Astrocyte of the spinal cord (primary cell): ENCODE measurements at regions not wholly inside any gene's neighbourhood (a gene's known extent, or its start where the extent isn't known, plus 50 kb on each side); places are given as distances from the start of the nearest gene placed in this dataset.

ENCODE experiments used
- DNase-seq: peaks from one replicate; pipeline ENCODE4 v3.0.0; 2011; ENCODE audit warnings: low read depth, low spot score
- H3K4me3 ChIP-seq: 2 replicates; pipeline ENCODE4 v1.5.1; 2011; ENCODE audit warnings: low read depth, mild to moderate bottlenecking, low read length, moderate library complexity
- in situ Hi-C: cut with HindIII; loops from 2 replicates; pipeline ENCODE4 v1.10.0; 2017; ENCODE audit warnings: low sequenced_read_pairs
- TF ChIP-seq, protein P1 (sequence below): IDR thresholded peaks from 2 replicates; pipeline ENCODE4 v1.5.1; 2012; ENCODE audit warnings: low read depth, mild to moderate bottlenecking, low read length, inconsistent platforms

DNA sequence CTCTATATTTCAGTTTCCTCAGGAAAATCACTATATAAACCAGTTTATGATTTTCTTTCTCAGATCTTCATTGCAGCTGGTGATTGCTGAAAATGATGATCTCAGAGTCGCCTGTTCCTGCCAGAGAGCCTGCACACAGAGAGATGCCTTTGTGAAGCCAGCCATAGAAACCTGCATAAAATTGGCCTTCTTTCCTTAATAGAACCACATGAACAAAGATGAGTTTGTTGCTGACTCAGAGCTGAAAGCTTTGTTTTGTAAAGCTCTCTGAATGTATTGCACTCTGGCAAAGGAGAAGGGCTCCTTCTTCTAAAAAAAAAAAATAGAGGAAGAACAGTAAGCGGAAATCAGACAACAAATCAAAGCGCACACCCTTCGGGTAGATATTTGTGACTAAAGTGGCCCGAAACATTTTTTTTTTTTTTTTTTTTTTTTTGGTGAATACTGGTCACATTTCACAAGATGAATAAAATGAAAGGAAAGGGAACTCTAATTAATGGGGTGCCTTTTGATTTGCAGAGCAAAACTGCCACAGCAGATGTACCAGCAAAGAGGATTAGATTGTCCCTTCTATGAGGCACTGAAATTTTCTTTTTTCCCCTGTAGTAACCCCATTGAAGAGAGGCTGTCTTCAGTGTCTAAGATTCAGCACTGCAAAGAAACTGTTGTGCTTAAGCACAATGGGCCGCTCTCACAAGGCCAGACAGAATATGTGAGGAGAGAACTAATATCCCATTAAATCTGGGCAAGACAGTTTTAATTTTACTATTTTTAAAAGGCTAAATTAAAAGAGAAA, 75.1 kb upstream of the PTPRZ1 start:
- DNase-seq, result peak; percentile 79
- no peak overlapping the region for H3K4me3 ChIP-seq

DNA sequence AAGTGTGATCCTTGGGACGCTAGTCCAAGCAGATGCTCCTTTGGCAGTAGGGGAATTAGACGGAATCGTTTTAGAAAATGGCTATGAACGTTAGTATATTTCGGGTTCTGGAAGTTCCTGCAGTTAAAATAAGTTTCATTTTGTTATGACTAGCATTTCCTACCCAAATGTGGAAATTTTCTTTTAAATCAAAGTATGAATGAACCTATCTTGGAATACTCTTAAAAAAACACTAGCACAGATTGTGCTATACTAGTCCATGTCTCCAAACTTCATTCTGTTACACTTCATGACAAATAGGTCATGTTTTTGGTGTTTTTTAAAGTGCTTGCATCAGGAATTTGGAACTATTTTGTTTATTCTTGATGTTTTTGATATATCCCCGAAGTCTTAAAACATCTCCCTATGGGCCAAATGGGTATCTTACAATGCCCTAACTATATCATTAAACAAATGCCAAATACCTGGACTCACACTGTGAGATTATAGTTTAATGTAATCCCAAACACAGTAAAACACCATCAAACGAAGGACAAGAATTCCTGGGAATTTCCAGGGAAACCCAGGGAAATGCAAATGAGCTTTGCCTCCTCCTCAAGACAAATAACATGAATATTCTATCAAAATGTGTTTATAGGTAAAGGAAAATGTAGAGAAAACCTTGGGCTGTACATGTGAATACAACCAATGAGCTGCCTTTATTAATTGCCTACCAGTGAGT, 75.9 kb upstream of the PTPRZ1 start:
- in situ Hi-C loops, result no loop called here
- TF ChIP-seq, protein P1, sequence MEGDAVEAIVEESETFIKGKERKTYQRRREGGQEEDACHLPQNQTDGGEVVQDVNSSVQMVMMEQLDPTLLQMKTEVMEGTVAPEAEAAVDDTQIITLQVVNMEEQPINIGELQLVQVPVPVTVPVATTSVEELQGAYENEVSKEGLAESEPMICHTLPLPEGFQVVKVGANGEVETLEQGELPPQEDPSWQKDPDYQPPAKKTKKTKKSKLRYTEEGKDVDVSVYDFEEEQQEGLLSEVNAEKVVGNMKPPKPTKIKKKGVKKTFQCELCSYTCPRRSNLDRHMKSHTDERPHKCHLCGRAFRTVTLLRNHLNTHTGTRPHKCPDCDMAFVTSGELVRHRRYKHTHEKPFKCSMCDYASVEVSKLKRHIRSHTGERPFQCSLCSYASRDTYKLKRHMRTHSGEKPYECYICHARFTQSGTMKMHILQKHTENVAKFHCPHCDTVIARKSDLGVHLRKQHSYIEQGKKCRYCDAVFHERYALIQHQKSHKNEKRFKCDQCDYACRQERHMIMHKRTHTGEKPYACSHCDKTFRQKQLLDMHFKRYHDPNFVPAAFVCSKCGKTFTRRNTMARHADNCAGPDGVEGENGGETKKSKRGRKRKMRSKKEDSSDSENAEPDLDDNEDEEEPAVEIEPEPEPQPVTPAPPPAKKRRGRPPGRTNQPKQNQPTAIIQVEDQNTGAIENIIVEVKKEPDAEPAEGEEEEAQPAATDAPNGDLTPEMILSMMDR, result no peak
- H3K4me3 ChIP-seq, result no peak overlapping the region
- no peak for DNase-seq

More for the DNA sequence above, 75.1 kb upstream of the PTPRZ1 start:
- in situ Hi-C loops, result no loop called here
- TF ChIP-seq, protein P1, result no peak

DNA sequence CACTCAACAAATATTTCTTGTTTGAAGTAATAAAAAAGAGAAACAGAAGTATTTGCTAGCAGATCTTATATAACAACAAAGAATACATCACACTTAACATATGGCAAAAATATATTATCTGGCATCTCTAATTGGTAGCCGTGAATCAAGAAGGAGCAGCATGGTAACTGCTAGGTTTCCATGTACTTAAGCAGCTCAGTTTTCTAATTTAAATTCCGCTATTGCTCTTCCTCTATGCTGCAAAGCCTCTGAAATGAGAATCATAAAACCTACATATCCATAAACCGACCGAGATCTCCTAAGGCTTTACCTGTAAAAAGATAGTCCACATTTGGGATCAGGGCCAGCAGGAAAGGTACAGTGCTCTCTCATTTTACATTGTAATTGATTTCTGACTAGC, 76.6 kb upstream of the PTPRZ1 start:
- DNase-seq, result no peak
- in situ Hi-C loops, result no loop called here
- no peak overlapping the region for H3K4me3 ChIP-seq
- TF ChIP-seq, protein P1, result no peak

DNA sequence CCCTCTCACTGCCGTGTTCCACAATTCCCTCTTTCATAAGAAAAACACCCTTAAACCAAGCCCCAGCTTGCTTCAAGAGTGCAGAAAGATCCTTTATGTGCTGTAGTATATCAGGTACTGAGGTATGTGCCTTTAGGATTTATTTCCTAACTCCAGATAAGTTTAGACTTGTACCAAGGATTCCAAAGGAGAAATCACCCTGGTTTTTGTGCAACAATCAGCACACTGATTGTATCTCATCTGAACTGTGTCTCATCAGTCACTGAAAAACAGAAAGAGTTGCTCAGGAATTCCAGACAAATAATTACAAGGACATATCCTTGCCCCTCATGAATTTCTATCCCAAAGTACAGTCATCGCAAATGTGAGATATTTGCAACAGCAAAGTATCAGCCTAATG, 77.2 kb upstream of the PTPRZ1 start:
- TF ChIP-seq, protein P1, result no peak
- in situ Hi-C loops, result no loop called here

DNA sequence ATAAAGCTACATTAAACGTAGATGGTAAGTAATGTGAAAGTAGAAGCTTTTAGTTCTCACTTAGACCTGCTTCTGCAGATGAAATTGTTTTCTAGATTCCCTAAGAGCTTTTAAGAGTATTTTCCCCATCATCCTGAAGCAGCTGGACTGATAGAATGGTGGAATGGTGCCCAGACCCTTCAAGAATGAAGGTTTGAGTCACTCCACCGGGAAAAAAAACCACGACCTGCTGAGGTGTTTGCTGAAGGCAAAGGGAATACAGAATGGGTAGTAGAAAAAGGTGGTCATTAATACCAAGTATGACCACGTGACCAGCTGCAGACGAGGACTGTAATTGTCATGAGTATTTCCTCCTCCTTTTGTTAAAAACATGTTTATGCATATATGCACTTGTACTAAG, 79.2 kb upstream of the PTPRZ1 start:
- in situ Hi-C loops, result no loop called here
- TF ChIP-seq, protein P1, result no peak
- no peak overlapping the region for H3K4me3 ChIP-seq
- peak; percentile 47 for DNase-seq

More for the DNA sequence above, 77.2 kb upstream of the PTPRZ1 start:
- DNase-seq, result no peak
- H3K4me3 ChIP-seq, result no peak overlapping the region

DNA sequence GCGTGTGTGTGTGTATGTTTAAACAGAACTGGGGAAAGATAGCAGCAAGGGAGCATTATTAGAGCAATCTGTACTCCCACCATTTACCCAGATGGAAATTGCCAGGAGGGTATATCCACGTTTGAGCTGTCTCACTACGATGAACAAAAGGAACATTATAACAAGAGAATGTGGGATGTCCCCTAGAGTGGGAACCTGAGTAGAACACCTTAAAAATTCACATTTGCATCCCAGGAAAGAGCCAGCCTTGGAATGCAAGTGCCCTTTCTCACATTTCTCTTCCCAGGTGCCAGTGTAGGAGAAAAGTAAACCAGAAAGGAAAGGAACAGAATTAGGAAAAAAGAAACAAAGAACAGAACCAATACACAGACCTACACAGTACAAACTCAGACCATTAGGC, 95.3 kb upstream of the PTPRZ1 start:
- H3K4me3 ChIP-seq, result no peak overlapping the region
- TF ChIP-seq, protein P1, result no peak
- in situ Hi-C loops, result no loop called here
- DNase-seq, result no peak
